CD8-positive, alpha-beta memory T cell (primary cell): ENCODE measurements at regions not wholly inside any gene's neighbourhood (a gene's known extent, or its start where the extent isn't known, plus 50 kb on each side); places are given as distances from the start of the nearest gene placed in this dataset.

Experiments
- CTCF ChIA-PET: fragments of 350-600 bp; sonication (Branson Sonifier 250); formaldehyde crosslinking; loops from one replicate; lab custom pipeline; 2021; ENCODE audit warnings: antibody characterized with exemption; lab: Charles Lee
- POLR2A ChIA-PET: fragments of 350-600 bp; sonication (Branson Sonifier 250); formaldehyde crosslinking; loops from one replicate; lab custom pipeline; 2021; ENCODE audit warnings: antibody characterized with exemption; lab: Charles Lee
- DNase-seq, 5 donors: peaks; one replicate each; pipeline versions ENCODE4 v3.0.0 to v3.0.0-alpha.2; 2020 to 2022; ENCODE audit warnings: mixed read lengths in 1 of 5
- H3K27ac ChIP-seq: one replicate; pipeline ENCODE4 v1.7.0; 2013; ENCODE audit warnings: low read depth, mild to moderate bottlenecking, low read length, moderate library complexity
- H3K27me3 ChIP-seq: 2 replicates; pipeline ENCODE4 v1.7.0; 2013; ENCODE audit warnings: low read length, mild to moderate bottlenecking; ENCODE audit not compliant: insufficient read depth, poor library complexity, severe bottlenecking
- H3K36me3 ChIP-seq: 2 replicates; pipeline ENCODE4 v1.7.0; 2013; ENCODE audit warnings: mild to moderate bottlenecking, low read length, moderate library complexity; ENCODE audit not compliant: insufficient read depth
- H3K4me1 ChIP-seq: 2 replicates; pipeline ENCODE4 v1.7.0; 2013; ENCODE audit warnings: mild to moderate bottlenecking, low read length, moderate library complexity; ENCODE audit not compliant: insufficient read depth
- H3K4me3 ChIP-seq: 2 replicates; pipeline ENCODE4 v1.7.0; 2013; ENCODE audit warnings: mild to moderate bottlenecking, low read length
- H3K9me3 ChIP-seq: 2 replicates; pipeline ENCODE4 v1.7.0; 2013; ENCODE audit warnings: mild to moderate bottlenecking, low read length
- H3K27ac Mint-ChIP-seq, 8 donors: one replicate each; pipeline ENCODE4 v1.8.0; 2020 to 2021; ENCODE audit warnings: mixed read lengths in 8 of 8, mild to moderate bottlenecking in 6 of 8, inconsistent platforms in 3 of 8, moderate library complexity in 3 of 8
- H3K27me3 Mint-ChIP-seq, 2 donors: one replicate each; pipeline ENCODE4 v1.8.0; 2020 to 2021; ENCODE audit warnings: mixed read lengths in 2 of 2, mild to moderate bottlenecking in 1 of 2, moderate library complexity in 1 of 2
- H3K36me3 Mint-ChIP-seq, 3 donors: one replicate each; pipeline ENCODE4 v1.8.0; 2020 to 2021; ENCODE audit warnings: mixed read lengths in 3 of 3, inconsistent platforms in 1 of 3, mild to moderate bottlenecking in 1 of 3
- H3K4me1 Mint-ChIP-seq, 3 donors: one replicate each; pipeline ENCODE4 v1.8.0; 2020 to 2021; ENCODE audit warnings: mixed read lengths in 3 of 3, inconsistent platforms in 1 of 3, mild to moderate bottlenecking in 1 of 3
- H3K4me3 Mint-ChIP-seq, 7 donors: one replicate each; pipeline ENCODE4 v1.8.0; 2020 to 2021; ENCODE audit warnings: mixed read lengths in 7 of 7, mild to moderate bottlenecking in 6 of 7, moderate library complexity in 4 of 7, inconsistent platforms in 2 of 7
- H3K9me3 Mint-ChIP-seq, 5 donors: one replicate each; pipeline ENCODE4 v1.8.0; 2020 to 2022; ENCODE audit warnings: mixed read lengths in 5 of 5, mild to moderate bottlenecking in 3 of 5, moderate library complexity in 2 of 5, inconsistent platforms in 1 of 5

- Histone ChIP-seq H3K4me3 (no peak overlapping the region), H3K27ac (no peak overlapping the region), H3K36me3 (no peaks in the 10 kb centered on the region), H3K27me3 (no peaks in the 10 kb centered on the region), H3K9me3 (no peaks in the 10 kb centered on the region), H3K4me1 (no peaks in the 10 kb centered on the region)
- Mint-ChIP-seq H3K36me3 (no peaks in the 10 kb centered on the region), H3K27me3 (no peaks in the 10 kb centered on the region), H3K27ac (no peak overlapping the region), H3K9me3 (peaks cover 4 to 22% (median 6%) of the 10 kb centered on the region in 5 donors), H3K4me1 (no peaks in the 10 kb centered on the region), H3K4me3 (no peak overlapping the region)
- POLR2A ChIA-PET, result no interaction called here
- no peak for DNase-seq
- CTCF ChIA-PET, result no interaction called here
Measured at GRCh38 chr4:176475067-176475466, 155.3 kb downstream of the SPCS3 start.

GRCh38 chr4:176478076-176478475, 158.3 kb downstream of the SPCS3 start:
- CTCF ChIA-PET, result no interaction called here
- H3K4me1 Mint-ChIP-seq, result no peaks in the 10 kb centered on the region
- Histone ChIP-seq H3K9me3 (no peaks in the 10 kb centered on the region), H3K27me3 (no peaks in the 10 kb centered on the region), H3K27ac (no peak overlapping the region), H3K4me1 (no peaks in the 10 kb centered on the region), H3K36me3 (no peaks in the 10 kb centered on the region), H3K4me3 (no peak overlapping the region)
- no peaks in the 10 kb centered on the region for H3K27me3 Mint-ChIP-seq
- H3K36me3 Mint-ChIP-seq, result no peaks in the 10 kb centered on the region
- DNase-seq, result no peak
- no peak overlapping the region for H3K4me3 Mint-ChIP-seq
- no peak overlapping the region for H3K27ac Mint-ChIP-seq
- POLR2A ChIA-PET, result no interaction called here
- peaks cover 4 to 20% (median 7%) of the 10 kb centered on the region in 5 donors for H3K9me3 Mint-ChIP-seq

- no peaks in the 10 kb centered on the region for H3K36me3 ChIP-seq
- no peaks in the 10 kb centered on the region for H3K9me3 ChIP-seq
- Mint-ChIP-seq H3K36me3 (no peaks in the 10 kb centered on the region), H3K4me1 (no peaks in the 10 kb centered on the region), H3K27me3 (no peaks in the 10 kb centered on the region), H3K9me3 (peaks cover 2 to 14% (median 5%) of the 10 kb centered on the region in 5 donors), H3K4me3 (no peak overlapping the region), H3K27ac (no peak overlapping the region)
- CTCF ChIA-PET, result no interaction called here
- no peak overlapping the region for H3K27ac ChIP-seq
- no peaks in the 10 kb centered on the region for H3K27me3 ChIP-seq
- DNase-seq, result no peak
- no peak overlapping the region for H3K4me3 ChIP-seq
- no peaks in the 10 kb centered on the region for H3K4me1 ChIP-seq
- POLR2A ChIA-PET, result no interaction called here
Measured at GRCh38 chr4:176479767-176480166, 160.0 kb downstream of the SPCS3 start.

- Histone ChIP-seq H3K4me1 (no peaks in the 10 kb centered on the region), H3K27me3 (no peaks in the 10 kb centered on the region), H3K4me3 (no peak overlapping the region), H3K36me3 (no peaks in the 10 kb centered on the region), H3K9me3 (no peaks in the 10 kb centered on the region), H3K27ac (no peak overlapping the region)
- POLR2A ChIA-PET, result no interaction called here
- Mint-ChIP-seq H3K4me1 (no peaks in the 10 kb centered on the region), H3K27me3 (no peaks in the 10 kb centered on the region), H3K36me3 (no peaks in the 10 kb centered on the region), H3K4me3 (no peak overlapping the region), H3K27ac (no peak overlapping the region), H3K9me3 (peaks cover 0 to 4% (median 2%) of the 10 kb centered on the region in 5 donors)
- no peak for DNase-seq
- CTCF ChIA-PET, result no interaction called here
Measured at GRCh38 chr4:176482972-176483371, 163.2 kb downstream of the SPCS3 start.

- POLR2A ChIA-PET, result no interaction called here
- H3K36me3 ChIP-seq, result no peaks in the 10 kb centered on the region
- CTCF ChIA-PET, result no interaction called here
- no peaks in the 10 kb centered on the region for H3K27me3 ChIP-seq
- Mint-ChIP-seq H3K9me3 (peaks cover 0 to 2% (median 0%) of the 10 kb centered on the region in 5 donors), H3K27ac (no peak overlapping the region), H3K4me3 (no peak overlapping the region), H3K27me3 (no peaks in the 10 kb centered on the region), H3K4me1 (no peaks in the 10 kb centered on the region), H3K36me3 (no peaks in the 10 kb centered on the region)
- no peak overlapping the region for H3K4me3 ChIP-seq
- no peak for DNase-seq
- H3K4me1 ChIP-seq, result no peaks in the 10 kb centered on the region
- no peak overlapping the region for H3K27ac ChIP-seq
- no peaks in the 10 kb centered on the region for H3K9me3 ChIP-seq
Measured at GRCh38 chr4:176484301-176484984, 164.7 kb downstream of the SPCS3 start.

GRCh38 chr4:176489001-176489400, 169.2 kb downstream of the SPCS3 start:
- no peak overlapping the region for H3K4me3 Mint-ChIP-seq
- ChIA-PET POLR2A (no interaction called here), CTCF (no interaction called here)
- no peak overlapping the region for H3K27ac ChIP-seq
- no peaks in the 10 kb centered on the region for H3K4me1 Mint-ChIP-seq
- no peaks in the 10 kb centered on the region for H3K27me3 ChIP-seq
- no peaks in the 10 kb centered on the region for H3K27me3 Mint-ChIP-seq
- H3K9me3 ChIP-seq, result no peaks in the 10 kb centered on the region
- H3K27ac Mint-ChIP-seq, result no peak overlapping the region
- H3K36me3 Mint-ChIP-seq, result no peaks in the 10 kb centered on the region
- no peak overlapping the region for H3K4me3 ChIP-seq
- H3K36me3 ChIP-seq, result no peaks in the 10 kb centered on the region
- DNase-seq, result no peak
- H3K4me1 ChIP-seq, result no peaks in the 10 kb centered on the region
- no peaks in the 10 kb centered on the region for H3K9me3 Mint-ChIP-seq

- no peak overlapping the region for H3K27ac Mint-ChIP-seq
- no peaks in the 10 kb centered on the region for H3K4me1 Mint-ChIP-seq
- ChIA-PET CTCF (no interaction called here), POLR2A (no interaction called here)
- Histone ChIP-seq H3K4me1 (no peaks in the 10 kb centered on the region), H3K4me3 (no peak overlapping the region), H3K27me3 (no peaks in the 10 kb centered on the region), H3K36me3 (no peaks in the 10 kb centered on the region), H3K9me3 (no peaks in the 10 kb centered on the region), H3K27ac (no peak overlapping the region)
- no peak overlapping the region for H3K4me3 Mint-ChIP-seq
- H3K27me3 Mint-ChIP-seq, result no peaks in the 10 kb centered on the region
- peaks cover 0 to 8% (median 0%) of the 10 kb centered on the region in 5 donors for H3K9me3 Mint-ChIP-seq
- DNase-seq, result no peak
- no peaks in the 10 kb centered on the region for H3K36me3 Mint-ChIP-seq
Measured at GRCh38 chr4:176492646-176493302, 173.0 kb downstream of the SPCS3 start.

- Mint-ChIP-seq H3K27me3 (no peaks in the 10 kb centered on the region), H3K27ac (no peak overlapping the region), H3K9me3 (peaks cover 0 to 8% (median 3%) of the 10 kb centered on the region in 5 donors), H3K4me3 (no peak overlapping the region), H3K36me3 (no peaks in the 10 kb centered on the region), H3K4me1 (no peaks in the 10 kb centered on the region)
- ChIA-PET CTCF (no interaction called here), POLR2A (no interaction called here)
- no peaks in the 10 kb centered on the region for H3K36me3 ChIP-seq
- no peak overlapping the region for H3K27ac ChIP-seq
- H3K4me1 ChIP-seq, result no peaks in the 10 kb centered on the region
- no peaks in the 10 kb centered on the region for H3K27me3 ChIP-seq
- no peak overlapping the region for H3K4me3 ChIP-seq
- H3K9me3 ChIP-seq, result no peaks in the 10 kb centered on the region
- no peak for DNase-seq
Measured at GRCh38 chr4:176498617-176499256, 179.0 kb downstream of the SPCS3 start.
